ENCODE measurements at regions not wholly inside any gene's neighbourhood (a gene's known extent, or its start where the extent isn't known, plus 50 kb on each side); places are given as distances from the start of the nearest gene placed in this dataset.

DNA sequence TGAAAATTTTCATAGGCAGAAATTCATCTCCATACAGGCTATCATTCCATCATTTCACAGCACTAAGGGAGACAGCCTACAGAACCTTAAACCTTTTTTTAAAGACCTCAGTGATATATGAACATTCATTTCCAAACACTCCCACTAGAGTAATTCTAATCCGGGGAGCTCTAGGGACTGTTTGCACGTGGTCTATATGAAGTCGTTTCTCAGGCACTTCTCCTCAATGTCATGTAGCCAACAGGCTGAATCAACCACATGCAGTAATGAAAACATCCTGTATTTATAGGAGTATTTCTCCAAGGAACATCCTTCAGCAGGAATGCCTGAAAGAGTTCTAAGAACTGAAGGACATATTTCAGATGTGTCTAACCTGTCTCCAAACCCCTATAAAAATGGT lies 97.3 kb upstream of the CREB1 start:
- DNase-seq = no peak
- no peak overlapping the region for H3K4me3 ChIP-seq
- H3K4me1 ChIP-seq = no peaks in the 10 kb centered on the region
- H3K36me3 ChIP-seq = no peaks in the 10 kb centered on the region
- no peak for ATAC-seq
- H3K27me3 ChIP-seq = no peaks in the 10 kb centered on the region
- no peak for TF ChIP-seq POLR2A (IDR thresholded peaks at IDR 0.05)
- TF ChIP-seq, protein P1, sequence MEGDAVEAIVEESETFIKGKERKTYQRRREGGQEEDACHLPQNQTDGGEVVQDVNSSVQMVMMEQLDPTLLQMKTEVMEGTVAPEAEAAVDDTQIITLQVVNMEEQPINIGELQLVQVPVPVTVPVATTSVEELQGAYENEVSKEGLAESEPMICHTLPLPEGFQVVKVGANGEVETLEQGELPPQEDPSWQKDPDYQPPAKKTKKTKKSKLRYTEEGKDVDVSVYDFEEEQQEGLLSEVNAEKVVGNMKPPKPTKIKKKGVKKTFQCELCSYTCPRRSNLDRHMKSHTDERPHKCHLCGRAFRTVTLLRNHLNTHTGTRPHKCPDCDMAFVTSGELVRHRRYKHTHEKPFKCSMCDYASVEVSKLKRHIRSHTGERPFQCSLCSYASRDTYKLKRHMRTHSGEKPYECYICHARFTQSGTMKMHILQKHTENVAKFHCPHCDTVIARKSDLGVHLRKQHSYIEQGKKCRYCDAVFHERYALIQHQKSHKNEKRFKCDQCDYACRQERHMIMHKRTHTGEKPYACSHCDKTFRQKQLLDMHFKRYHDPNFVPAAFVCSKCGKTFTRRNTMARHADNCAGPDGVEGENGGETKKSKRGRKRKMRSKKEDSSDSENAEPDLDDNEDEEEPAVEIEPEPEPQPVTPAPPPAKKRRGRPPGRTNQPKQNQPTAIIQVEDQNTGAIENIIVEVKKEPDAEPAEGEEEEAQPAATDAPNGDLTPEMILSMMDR (IDR thresholded peaks at IDR 0.05) = no peak
- intact Hi-C loops (cut with DNase I) = no loop called here
- H3K9me3 ChIP-seq = no peaks in the 10 kb centered on the region
- WGBS, 4 donors = 34 to 50% (median 36%) methylated on average over 3 of the region's 3 CpGs
- no peak overlapping the region for H3K27ac ChIP-seq

DNA sequence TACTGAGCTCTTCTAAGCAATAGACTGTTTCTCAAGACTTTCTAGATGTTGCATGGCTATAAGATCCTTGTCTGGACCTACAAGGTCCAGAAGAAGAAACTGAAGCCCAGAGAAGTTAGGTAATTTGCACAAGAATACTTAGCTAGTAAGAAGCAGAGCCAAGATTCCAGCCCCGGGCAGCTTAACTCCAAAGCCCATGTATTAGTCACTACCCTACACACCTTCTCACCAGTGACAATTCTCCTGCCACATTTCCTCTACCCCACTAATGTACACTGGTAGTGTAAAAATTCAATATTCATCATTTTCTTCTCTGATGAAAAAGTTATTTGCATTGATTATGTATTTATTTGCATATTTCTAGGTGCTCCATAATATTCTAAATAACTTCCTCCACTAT lies 95.5 kb upstream of the CREB1 start:
- DNase-seq (no peak), ATAC-seq (no peak)
- Histone ChIP-seq H3K9me3 (no peaks in the 10 kb centered on the region), H3K27ac (no peak overlapping the region), H3K4me1 (no peaks in the 10 kb centered on the region), H3K27me3 (no peaks in the 10 kb centered on the region), H3K4me3 (no peak overlapping the region), H3K36me3 (no peaks in the 10 kb centered on the region)
- 88 to 100% (median 96%) methylated on average over 1 of the region's 1 CpG for WGBS, 4 donors
- TF ChIP-seq, protein P1 (IDR thresholded peaks at IDR 0.05) = no peak
- intact Hi-C loops (cut with DNase I) = no loop called here

DNA sequence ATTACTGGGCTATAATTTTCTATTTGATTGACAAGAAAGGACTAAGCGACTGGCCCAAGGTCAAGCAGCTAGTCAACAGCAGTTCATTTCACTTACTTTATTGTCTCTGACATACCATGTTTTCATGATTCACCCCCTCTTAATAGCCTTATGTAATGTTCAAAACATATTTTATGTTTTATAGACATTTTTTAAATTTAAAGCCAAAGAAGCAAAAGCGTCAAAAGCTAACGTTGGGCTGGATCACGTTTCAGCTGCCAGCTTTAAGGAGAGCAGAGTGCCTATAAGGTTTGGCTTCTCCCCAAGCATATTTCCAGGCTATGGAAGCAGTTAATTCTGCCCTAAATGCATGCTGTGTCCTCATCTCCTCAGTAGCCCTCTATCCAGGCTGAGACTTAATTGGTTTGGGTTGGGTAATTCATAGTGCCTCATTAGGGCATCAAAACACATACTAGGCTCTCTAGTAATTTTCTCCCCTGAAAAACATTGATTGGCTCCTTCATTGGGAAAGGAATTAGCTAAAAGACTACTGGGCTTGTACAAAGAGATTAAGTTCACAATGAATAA lies 94.8 kb upstream of the CREB1 start:
- TF ChIP-seq, protein P1 (IDR thresholded peaks at IDR 0.05) = no peak
- no peak for TF ChIP-seq POLR2A (IDR thresholded peaks at IDR 0.05)
- WGBS, 4 donors = 89 to 91% (median 89%) methylated on average over 4 of the region's 4 CpGs
- H3K27ac ChIP-seq = no peak overlapping the region
- intact Hi-C loops (cut with DNase I) = no loop called here
- H3K4me1 ChIP-seq = no peaks in the 10 kb centered on the region
- H3K36me3 ChIP-seq = no peaks in the 10 kb centered on the region
- H3K27me3 ChIP-seq = no peaks in the 10 kb centered on the region
- DNase-seq = no peak
- peaks cover 0 to 1% (median 0%) of the 10 kb centered on the region in 12 donors for H3K9me3 ChIP-seq
- ATAC-seq = no peak
- H3K4me3 ChIP-seq = no peak overlapping the region

DNA sequence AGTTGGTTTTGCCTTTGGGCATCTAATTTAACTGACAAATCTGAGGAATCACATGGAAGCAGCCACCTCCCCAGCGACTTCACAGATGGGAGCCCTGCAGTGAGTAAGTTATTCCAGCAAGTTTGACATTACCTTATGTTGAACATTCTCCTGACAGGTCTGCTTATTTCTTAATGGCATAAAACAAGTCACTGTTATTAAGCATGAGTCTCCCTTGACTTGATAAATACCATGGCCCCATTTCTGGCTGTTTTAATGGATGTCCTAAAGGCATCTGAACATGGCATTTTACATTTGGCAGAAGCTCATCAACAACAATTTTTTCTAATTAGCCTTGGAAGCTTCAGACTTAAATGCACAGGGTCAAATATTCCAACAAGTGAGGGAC lies 92.6 kb upstream of the CREB1 start:
- 67 to 100% (median 85%) methylated on average over 1 of the region's 1 CpG for WGBS, 4 donors
- Histone ChIP-seq H3K27me3 (no peaks in the 10 kb centered on the region), H3K36me3 (no peaks in the 10 kb centered on the region), H3K27ac (no peak overlapping the region), H3K4me1 (no peaks in the 10 kb centered on the region), H3K4me3 (no peak overlapping the region), H3K9me3 (peaks cover 0 to 4% (median 0%) of the 10 kb centered on the region in 12 donors)
- TF ChIP-seq POLR2A (IDR thresholded peaks at IDR 0.05) = no peak
- TF ChIP-seq, protein P1 (IDR thresholded peaks at IDR 0.05) = no peak
- no peak for ATAC-seq
- no peak for DNase-seq
- intact Hi-C loops (cut with DNase I) = no loop called here

All from heart left ventricle (tissue), 16 donors.